AG09309 (cell line): ENCODE measurements at regions not wholly inside any gene's neighbourhood (a gene's known extent, or its start where the extent isn't known, plus 50 kb on each side); places are given as distances from the start of the nearest gene placed in this dataset.
"Not testable (repeated sequence)": the region's sequence is repeated elsewhere in the genome, so short reads cannot be mapped to it uniquely, and the experiment has no call there.

ENCODE experiments used
- DNase-seq: peaks from one replicate; pipeline ENCODE4 v3.0.0-alpha.2; 2010; ENCODE audit warnings: low read depth
- H3K4me3 ChIP-seq: 2 replicates; pipeline ENCODE4 v1.5.1; 2011; ENCODE audit warnings: mild to moderate bottlenecking, low read depth, low read length, moderate library complexity; ENCODE audit not compliant: control insufficient read depth
- TF ChIP-seq, protein P1 (sequence below): IDR thresholded peaks from 2 replicates; pipeline ENCODE4 v1.5.1; 2011; ENCODE audit warnings: mild to moderate bottlenecking, low read depth, low read length, inconsistent platforms; ENCODE audit not compliant: insufficient read depth, control insufficient read depth; ENCODE audit errors: missing control alignments

DNA sequence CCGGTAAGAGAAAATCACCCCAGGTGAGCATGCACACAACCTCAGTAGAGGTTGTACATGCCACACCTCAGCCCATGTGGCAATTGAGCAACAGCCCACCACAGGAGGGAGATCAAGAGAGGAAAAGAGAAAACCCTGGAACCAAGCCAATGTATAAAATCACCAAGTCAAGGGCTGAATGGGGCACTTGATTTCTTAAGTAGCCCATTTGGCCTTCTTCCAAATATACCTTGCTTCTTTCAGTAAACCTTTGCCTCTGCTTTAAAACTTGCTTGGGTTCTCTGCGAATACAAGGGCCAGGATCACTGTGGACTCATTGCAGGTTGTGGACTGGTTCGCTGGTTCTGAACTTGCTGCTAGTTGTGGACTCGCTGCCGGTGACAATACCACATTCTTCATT is 1814.0 kb downstream of the PLA2G4A start:
- TF ChIP-seq, protein P1, sequence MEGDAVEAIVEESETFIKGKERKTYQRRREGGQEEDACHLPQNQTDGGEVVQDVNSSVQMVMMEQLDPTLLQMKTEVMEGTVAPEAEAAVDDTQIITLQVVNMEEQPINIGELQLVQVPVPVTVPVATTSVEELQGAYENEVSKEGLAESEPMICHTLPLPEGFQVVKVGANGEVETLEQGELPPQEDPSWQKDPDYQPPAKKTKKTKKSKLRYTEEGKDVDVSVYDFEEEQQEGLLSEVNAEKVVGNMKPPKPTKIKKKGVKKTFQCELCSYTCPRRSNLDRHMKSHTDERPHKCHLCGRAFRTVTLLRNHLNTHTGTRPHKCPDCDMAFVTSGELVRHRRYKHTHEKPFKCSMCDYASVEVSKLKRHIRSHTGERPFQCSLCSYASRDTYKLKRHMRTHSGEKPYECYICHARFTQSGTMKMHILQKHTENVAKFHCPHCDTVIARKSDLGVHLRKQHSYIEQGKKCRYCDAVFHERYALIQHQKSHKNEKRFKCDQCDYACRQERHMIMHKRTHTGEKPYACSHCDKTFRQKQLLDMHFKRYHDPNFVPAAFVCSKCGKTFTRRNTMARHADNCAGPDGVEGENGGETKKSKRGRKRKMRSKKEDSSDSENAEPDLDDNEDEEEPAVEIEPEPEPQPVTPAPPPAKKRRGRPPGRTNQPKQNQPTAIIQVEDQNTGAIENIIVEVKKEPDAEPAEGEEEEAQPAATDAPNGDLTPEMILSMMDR: no peak
- H3K4me3 ChIP-seq: no peak overlapping the region
- DNase-seq: no peak

DNA sequence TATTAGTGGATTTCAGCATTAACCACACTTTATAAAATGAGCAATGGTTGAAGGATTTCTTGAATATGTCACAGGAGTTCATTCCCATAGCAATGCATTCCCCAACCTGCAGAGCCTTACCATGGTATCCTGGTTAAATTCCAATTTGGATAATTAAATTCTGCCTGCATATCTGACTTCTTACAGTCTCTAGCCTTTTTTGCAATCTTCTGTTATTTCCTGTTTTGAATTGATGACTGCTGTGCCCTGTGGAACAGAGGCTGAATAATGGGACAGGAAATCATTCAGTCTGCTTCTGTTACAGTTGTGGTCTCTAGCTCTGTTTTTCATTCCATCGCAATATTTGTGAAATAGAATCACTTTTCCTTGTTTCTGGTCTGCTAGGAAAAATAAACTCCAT is 1823.9 kb downstream of the PLA2G4A start:
- DNase-seq: no peak
- TF ChIP-seq, protein P1: no peak
- no peak overlapping the region for H3K4me3 ChIP-seq

DNA sequence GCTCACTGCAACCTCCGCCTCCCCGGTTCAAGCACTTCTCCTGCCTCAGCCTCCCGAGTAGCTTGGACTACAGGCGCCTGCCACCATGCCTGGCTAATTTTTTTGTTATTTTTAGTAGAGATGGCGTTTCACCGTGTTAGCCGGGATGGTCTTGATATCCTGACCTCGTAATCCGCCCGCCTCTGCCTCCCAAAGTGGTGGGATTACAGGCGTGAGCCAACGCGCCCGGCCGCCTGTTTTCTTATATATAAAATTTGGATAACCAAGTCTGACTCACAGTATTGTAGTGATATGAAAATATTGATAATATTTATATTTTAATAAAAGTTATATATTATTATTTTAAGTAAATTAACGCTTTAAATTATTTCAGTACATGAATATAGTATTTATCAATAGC is 1821.7 kb downstream of the BRINP3 start:
- H3K4me3 ChIP-seq, DNase-seq: not testable (repeated sequence)

DNA sequence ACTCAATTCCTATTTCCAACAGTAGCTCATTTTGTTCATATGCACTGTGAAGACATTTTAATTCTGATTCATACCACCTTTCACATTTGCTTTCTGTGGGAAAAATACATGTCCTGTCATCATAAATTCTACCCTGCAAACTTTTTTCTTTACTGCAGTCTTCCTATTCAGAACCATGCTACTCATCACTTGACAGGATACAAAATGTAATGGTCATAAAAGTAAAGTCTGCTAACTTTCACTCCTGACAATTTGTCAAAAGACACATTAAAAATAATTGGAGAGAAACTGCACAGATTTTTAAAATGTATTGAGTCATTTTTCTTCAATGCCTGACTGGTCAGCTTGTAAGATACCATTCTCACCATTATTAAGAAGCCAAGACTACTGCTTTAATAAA is 1817.1 kb downstream of the BRINP3 start:
- TF ChIP-seq, protein P1: no peak
- H3K4me3 ChIP-seq: no peak overlapping the region
- no peak for DNase-seq

DNA sequence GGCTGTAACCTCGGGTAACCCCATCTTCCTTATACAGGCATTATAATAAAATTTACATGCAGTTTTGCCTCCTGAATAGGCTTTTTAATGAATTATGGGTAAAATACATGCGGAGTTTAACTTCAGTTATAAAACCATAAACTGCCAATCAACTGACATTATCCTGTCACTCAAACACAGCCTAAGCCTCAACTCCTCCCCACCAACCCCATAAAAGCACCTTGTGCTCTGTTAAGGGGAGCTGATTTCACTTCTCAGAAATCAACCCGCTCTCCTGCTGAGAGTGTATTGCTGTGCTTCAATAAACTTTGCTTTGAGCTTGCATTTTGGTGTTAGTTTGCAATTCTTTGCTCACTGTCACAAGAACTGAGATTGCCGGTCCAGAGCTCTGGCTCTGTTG is 1812.2 kb downstream of the BRINP3 start:
- no peak overlapping the region for H3K4me3 ChIP-seq
- TF ChIP-seq, protein P1: no peak
- DNase-seq: no peak

DNA sequence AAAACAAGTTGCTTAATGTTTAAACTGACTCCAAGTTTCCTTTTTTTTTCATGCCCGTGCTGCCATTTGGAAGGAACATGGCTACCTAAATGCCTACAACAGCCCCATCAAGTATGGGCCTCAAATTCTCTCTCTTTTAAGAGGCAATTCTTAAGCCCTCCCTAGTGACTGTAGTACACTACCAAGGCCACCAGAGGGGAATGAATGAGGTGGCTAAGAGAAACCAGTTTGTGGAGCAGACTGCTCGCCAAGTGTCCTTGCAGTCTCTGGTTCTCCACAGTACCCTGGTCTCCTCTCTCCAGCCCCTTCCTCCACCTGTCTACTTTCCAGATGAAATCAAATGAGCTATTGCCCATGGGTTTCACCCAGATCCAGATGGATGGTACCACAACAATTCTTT is 1809.6 kb downstream of the BRINP3 start:
- TF ChIP-seq, protein P1: no peak
- H3K4me3 ChIP-seq: no peak overlapping the region
- DNase-seq: no peak

DNA sequence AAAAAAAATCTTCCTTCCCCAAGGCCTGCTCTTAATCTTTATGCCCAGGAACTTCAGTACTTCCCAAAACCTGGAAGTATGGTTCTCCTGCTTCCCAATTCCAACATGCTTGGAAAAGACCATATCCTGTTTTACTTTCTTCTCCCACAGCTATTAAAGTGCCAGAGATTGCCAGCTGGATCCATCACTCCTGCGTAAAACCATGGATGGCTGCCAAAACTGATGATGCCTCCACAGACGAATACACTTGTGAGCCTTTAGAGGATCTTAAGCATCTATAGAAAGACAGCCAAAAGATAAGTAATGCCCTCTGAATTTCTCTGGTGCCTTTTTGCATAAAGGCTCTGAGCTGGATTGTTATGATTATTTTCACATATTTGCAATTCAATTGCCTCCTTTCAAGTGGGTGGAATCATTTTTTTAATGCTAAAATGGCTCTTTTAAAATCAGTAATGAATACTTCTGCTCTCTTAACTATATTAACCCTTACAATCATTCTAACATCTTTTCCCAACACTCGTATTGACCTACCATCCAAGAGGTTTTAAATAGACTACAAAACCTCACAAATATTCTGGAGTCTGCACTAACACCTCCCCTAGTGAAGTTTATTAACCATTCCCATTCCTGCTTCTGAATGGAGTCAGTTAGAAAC is 1807.8 kb downstream of the BRINP3 start:
- TF ChIP-seq, protein P1: no peak
- DNase-seq: no peak
- no peak overlapping the region for H3K4me3 ChIP-seq
